ENCODE measurements at regions not wholly inside any gene's neighbourhood (a gene's known extent, or its start where the extent isn't known, plus 50 kb on each side); places are given as distances from the start of the nearest gene placed in this dataset.
"Not testable (repeated sequence)": the region's sequence is repeated elsewhere in the genome, so short reads cannot be mapped to it uniquely, and the experiment has no call there.

DNA sequence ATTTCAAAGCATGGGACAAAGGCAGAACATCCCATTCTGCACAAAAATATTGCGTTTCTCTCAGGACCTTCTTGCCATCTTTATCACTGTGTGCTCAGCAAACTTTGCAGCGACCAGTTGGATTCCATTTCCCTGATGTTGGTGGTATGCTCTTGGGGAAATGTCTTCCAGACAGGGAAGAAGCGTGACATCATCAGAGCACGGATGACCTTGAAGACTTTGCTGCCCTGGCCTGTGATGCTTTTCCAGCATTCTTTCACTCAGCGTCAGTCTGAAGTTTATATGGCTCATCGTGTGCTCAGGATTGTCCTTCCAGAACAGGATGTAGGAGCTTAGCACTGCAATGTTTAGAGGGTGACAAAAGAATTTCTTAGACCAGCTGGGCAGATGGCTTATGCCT is 131.4 kb upstream of the F3 start:
- peak; percentile 93 for DNase-seq (ENCODE audit: low read depth)

DNA sequence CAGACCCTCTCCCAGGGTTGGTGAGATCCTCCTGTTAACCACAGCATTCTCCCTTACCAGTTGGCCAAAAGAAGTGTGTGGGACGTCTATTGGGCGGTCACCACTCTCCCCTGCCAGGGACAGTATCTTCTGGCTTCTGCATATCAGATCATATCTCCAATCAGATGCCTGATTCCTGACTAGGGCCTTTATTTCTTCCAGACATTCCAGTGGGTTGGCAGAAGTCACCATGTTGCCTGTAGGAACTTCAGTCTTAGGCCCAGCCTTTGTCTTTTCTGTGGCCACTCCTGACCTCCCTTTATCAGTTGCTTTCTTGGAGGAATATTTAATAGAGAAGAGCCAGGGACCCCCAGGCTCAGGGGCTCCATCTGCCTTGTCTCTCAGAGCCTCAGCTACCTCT is 130.4 kb upstream of the F3 start:
- no peak for DNase-seq (ENCODE audit: low read depth)

DNA sequence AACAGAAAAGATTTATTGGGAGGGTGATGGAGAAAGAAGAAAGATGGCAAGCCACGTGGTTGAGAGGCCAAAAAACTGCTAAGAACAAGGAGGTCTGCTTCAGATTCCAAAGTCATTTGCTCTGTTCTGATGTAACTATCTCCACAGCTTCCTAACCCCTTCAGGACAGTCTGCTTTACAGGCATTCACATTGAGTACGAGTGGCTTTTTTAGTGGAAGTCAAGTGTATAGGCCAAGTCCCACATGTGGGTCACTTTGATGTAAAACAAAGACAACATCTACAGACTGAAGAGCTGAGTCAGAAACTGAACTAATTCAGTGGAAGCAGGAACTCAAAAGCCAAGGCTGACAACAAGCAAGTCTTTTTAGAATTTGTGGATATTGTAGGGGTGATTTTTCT is 128.7 kb upstream of the F3 start:
- no peak for DNase-seq (ENCODE audit: low read depth)

DNA sequence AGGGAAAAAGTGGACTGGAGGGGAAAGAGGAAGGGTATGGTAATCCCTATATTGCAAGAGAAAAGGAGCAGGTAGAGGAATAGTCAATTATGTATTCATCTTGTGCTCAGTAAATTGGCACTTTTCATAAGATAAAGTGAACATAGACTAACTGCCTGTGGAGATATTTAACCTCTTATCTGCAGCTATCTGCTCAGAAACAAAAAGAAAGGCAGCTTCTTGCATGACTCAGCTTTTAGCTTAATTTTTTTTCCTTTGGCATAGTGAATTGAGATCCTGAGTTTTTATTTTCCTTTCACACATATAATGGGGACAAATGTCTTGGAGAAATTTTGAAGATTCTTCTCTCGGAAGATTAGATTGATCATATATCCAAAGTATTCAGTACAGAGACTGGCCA is 127.6 kb upstream of the F3 start:
- peak; percentile 50 for DNase-seq (ENCODE audit: low read depth)

DNA sequence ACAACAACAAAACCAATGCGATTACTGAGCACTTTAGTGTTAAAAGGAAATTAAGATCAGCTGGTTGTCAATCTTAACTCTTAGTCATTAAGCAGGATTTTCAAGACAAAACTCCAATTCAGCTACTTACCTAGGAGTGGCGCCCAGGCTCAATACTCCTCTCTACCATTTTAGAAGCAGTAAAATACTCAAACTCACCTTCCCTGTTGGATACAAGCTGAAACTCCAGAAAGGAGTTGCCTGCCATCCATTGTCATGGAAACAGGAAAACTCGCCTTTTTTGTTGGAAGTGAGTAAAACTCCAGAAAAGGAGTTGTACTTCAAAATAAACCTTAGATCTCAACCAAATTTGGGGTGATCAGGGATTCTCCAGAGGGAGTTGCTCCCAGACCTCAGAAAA is 127.0 kb upstream of the F3 start:
- DNase-seq (ENCODE audit: low read depth), result no peak

DNA sequence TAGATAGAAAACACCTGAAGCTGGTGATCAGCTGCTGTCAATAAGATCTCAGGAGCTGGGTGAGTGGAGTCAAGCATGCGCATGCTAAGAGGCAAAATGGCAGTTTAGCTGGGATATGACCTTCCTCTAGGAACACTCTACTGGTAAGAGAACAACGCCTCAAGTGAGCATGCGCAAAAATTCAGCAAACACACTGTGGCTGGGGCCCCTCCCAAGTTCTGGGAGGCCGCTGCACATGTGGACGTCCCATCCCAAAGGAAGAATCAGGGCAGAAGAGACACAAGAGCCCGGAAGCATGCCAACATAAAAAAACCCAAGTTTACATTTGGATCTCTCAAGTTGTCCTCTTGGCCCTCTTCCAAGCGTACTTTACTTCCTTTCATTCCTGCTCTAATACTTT is 126.3 kb upstream of the F3 start:
- DNase-seq (ENCODE audit: low read depth), result no peak

DNA sequence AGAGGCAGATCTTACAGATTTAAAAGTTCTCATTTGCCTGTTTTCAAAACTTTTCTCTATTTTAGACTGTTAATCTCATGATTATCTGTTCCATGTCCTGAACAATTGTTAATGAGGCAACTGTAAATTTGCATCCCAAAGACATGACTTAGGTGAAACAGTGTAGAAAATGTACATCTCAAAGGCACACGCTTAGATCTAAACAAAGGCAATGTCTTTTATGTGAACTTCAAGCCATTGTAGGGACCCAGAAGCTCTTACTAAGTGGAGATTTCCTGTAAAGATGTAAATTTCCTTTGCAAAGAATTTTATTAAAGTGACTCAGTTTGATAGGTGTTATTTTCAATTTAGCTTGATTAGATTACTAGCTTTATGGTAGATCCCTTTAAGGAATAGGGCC is 125.2 kb upstream of the F3 start:
- no peak for DNase-seq (ENCODE audit: low read depth)

DNA sequence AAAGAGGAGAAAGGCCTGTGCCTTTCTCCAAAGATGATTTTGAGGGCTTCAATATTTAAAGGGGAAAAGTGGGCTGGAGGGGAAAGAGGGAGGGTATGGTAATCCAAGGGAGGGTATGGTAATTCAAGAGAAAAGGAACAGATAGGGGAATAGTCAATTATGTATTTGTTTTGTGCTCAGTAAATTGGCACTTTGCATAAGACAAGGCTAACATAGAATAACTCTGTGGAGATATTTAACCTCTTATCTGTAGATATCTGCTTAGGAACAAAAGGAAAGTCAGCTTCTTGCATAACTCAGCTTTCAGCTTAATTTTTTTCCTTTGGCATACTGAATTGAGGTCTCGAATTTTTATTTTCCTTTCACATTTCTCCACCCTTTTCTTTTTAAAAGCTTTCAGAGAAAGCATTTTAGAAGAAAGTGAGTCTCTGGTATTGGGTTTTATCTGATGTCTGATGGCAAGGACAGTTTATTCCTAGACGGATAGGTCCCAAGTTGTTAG is 119.9 kb upstream of the F3 start:
- peak; percentile 37 for DNase-seq (ENCODE audit: low read depth)

DNA sequence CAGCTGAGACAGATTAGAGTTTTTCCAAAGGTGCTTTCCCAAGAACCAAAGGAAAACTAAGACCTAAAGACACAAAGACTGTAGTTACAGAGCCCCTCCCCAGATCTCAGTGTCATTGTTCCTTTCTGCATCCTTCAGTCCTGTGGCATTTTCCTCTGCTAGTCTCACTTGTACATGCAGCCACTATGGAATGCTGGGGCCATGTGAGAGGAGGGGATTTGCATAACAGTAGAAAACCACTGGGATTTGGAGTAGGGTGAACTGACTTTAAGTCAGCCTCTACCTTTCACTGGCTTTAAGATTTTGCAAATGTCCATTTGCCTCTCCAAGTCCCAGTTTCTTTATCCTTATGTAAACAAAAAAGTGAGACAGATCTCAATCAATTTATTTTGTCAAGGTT is 119.4 kb upstream of the F3 start:
- no peak for DNase-seq (ENCODE audit: low read depth)

DNA sequence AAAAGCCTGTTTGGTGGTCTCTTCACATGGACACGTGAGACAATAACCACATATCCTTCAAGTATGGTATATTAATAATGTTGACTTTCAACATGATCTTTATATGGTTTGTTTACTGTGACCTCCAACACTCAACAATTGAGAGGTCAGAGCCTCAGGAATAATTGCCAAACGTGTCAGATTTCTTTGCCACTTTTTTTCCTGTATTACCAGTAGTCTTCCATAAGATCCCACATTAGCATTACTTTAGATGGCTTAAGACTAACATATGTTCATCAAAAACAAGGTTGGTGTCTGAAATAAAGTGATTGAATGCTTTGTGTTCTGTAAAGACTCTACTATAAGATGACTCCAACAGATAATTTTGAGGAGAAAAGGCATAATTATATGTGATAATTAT is 118.7 kb upstream of the F3 start:
- DNase-seq (ENCODE audit: low read depth), result no peak

DNA sequence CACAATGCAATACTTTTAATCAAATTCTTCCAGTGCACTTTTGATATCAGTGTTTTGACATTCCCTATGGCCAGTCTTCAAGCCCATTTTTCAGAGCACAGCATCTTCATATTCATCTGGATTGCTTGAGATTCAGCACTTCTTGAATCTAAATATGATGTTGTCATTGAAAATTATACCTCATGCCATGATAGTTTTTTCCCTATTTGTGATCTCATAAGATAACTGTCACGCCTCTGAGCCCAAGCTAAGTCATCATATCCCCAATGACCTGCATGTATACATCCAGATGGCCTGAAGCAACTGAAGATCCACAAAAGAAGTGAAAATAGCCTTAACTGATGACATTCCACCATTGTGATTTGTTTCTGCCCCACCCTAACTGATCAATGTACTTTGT is 117.6 kb upstream of the F3 start:
- DNase-seq (ENCODE audit: low read depth), result not testable (repeated sequence)

DNA sequence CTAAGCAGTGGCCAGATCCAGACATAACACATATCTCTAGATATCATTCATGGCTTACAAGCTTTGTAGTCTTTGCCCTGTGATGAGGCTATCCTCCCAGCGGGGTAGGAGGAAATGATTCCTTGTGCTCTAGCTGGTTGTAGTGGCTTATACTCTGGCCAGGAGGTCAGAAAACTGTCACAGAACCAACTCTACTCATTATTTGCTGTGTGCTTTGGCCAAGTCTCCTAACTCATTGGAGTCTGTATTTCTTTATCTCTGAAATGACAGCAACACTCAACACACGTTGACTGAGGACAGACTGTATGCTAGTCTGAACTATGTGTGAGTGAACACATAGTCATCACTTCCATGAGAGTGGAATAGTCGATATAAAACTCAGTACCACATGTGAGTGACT is 116.7 kb upstream of the F3 start:
- peak; percentile 55 for DNase-seq (ENCODE audit: low read depth)

DNA sequence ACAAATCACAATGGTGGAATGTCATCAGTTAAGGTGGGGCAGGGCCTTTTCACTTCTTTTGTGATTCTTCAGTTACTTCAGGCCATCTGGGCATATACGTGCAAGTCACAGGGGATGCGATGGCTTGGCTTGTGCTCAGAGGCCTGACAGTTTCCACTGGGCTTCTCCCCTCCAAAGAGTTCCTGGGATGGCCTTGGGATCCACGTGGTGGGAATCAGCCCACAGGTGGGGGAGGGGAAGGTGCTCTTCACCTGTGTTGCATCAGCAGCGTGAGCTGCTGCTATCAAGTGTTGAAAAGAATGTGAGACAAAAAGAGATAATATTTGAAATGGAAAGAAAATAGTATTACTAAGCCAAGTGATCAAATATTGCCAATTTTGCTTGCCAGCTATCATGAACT is 116.2 kb upstream of the F3 start:
- DNase-seq (ENCODE audit: low read depth), result not testable (repeated sequence)

DNA sequence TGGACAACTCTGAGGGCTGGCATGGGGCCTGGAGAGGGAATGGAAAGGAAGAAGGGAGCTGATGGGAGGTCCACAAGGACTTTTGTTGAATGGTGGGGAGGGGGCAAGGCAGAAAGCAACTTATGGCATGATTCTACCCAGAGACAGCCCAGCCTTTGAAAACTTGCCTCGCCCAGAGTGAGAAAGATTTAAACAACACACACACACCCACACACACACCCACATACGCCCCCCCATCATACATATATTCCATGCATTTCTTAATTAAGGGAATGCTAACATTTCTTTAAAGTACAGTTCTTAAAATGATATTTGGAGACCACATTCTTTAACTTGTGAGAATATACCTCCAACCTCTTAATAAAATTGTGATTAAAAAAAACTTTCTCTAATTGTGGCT is 115.4 kb upstream of the F3 start:
- no peak for DNase-seq (ENCODE audit: low read depth)

DNA sequence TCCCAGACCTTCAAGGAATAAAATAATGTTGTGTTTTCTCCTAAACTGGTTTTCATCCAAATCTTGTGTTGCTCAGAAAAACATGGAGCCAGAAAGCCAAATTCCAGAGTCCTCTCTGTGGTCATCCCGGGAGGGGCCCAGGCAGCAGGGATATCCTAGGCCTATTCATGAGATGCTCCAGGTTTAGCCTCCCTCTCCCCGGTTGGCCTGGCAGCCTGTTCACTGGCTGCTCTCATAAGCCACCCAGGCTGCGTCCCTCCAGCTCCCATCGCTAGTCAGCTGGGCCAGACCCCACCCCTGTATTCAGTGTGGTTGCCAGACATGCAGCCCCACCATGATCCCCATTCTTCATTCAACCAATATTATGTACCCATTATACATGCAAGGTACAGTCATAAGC is 113.4 kb upstream of the F3 start:
- no peak for DNase-seq (ENCODE audit: low read depth)

DNA sequence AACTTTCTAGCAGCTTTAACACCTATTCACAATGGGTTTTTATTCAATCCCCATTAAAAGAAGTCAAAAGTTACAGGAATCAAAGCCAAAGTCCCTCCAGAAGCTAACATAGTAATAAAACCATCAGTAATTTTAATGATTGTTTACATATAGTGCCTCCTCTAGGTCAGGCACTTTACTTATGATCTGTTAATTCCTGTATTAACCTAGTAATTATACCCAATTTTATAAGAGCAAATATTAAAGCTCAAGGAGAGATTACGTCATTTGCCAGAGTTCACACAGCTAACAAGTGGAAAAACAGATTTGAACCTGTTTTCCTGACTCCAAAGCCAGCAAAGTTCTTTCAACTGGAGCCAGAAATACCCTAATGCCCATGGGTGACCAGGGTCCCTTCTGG is 112.9 kb upstream of the F3 start:
- no peak for DNase-seq (ENCODE audit: low read depth)

DNA sequence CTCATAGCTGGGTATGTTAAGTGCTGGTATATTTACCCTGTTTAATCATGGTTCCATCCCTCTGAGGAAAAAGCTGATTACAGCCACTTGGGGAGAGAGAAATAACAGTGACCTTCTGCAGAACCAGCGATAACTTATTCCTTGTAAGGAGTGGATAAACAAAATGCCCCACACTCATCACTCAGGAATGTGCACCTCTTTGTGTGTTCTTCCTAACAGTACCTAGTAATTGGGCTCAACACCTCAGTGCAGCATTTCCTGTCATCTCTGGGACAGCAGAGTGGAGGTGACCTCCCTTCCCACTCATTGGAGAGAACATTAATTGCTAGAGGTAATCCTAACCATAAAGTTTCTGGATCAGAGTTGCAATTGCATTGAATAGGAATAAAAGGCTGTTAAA is 112.5 kb upstream of the F3 start:
- peak; percentile 78 for DNase-seq (ENCODE audit: low read depth)

DNA sequence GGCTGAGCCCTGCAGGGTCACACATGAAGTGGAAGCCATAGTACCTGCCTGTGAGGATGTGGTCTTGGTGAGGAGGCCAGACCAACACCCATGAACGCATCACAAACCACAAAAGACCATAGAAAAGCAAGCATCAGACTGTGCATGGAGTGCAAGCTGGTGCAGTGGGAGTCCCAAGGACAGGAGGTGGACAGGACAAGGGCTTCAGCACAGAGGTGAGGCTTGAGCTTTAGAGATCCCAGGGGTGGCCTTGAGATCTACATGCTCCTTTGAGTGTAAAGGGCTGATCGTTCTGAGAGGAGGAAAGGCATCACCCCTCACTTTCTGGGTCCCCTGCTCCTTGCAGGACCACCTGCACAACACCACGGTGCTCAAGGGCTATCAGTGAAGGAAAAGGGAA is 111.9 kb upstream of the F3 start:
- no peak for DNase-seq (ENCODE audit: low read depth)

DNA sequence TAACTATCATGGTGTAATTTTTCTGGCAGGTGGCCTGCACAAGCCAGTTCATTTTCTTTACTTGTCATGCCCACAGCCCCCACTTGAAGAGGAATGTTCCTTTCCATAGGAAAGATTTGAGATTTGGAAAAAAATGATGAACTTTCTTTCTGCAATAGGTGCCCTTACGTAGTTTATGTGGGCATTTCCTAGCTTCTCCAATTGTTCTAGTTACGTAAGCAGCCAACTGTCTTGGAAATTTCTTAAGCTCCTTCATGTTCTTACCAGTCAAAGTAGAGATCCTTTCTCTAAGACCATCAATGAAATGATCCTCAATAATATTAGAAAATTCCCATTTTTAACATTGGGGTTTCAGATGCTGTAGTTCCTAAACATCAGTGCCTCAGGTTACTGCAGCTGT is 109.5 kb upstream of the F3 start:
- no peak for DNase-seq (ENCODE audit: low read depth)

DNA sequence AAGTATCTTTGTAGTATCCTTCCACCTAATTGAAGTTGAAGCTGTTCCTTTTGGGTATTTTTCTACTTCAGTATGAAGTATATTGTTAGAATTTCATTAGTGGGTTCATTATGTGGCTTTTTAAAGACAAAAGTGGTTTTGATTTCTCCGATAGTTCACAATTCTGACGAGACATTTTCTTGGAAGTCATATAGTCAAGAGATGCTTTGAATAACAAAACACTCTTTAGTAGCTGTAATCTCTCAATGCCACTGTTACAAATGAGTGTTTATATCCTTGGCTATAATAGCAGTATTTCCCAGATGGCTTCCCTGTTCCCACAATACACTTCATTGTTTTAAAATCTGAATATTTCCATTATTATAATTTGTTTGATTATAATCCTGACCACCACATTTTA is 108.7 kb upstream of the F3 start:
- DNase-seq (ENCODE audit: low read depth), result no peak

DNA sequence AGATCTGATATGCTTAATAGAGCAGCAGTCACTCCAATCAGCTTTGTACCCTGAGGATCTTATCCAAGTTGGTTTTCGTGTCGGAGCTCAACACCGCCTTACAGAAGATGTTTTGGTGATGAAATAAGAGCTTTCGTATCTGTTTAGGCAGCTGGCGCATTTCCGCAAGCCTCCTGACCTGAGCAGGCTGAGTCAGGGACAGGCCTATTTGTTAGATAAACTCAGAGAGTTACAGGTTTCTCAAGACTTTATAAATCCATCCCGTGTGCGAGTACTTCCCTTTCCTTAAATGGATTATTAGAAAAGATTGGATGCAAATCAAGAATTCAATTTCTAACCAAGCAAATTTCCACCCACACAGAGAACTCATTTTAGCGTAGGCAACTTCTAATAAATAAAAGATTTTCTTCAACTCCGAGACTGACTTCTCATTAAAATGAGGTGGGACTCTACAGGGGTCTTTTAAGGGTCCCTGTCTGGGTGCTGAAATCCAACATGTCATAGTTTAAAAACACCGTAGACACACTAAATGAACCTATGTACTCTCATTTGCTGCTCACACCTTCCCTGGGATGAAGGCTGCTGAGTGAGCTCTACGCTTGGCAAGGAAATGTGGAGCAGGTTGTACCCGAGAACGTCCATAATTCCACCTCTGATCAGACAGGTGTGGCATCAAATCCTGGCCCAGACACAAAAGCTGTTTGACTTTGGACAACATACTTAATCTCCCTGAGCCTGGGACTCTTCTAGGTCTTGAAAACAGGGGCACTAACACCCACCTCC is 106.9 kb upstream of the F3 start:
- DNase-seq (ENCODE audit: low read depth), result peak; percentile 100

DNA sequence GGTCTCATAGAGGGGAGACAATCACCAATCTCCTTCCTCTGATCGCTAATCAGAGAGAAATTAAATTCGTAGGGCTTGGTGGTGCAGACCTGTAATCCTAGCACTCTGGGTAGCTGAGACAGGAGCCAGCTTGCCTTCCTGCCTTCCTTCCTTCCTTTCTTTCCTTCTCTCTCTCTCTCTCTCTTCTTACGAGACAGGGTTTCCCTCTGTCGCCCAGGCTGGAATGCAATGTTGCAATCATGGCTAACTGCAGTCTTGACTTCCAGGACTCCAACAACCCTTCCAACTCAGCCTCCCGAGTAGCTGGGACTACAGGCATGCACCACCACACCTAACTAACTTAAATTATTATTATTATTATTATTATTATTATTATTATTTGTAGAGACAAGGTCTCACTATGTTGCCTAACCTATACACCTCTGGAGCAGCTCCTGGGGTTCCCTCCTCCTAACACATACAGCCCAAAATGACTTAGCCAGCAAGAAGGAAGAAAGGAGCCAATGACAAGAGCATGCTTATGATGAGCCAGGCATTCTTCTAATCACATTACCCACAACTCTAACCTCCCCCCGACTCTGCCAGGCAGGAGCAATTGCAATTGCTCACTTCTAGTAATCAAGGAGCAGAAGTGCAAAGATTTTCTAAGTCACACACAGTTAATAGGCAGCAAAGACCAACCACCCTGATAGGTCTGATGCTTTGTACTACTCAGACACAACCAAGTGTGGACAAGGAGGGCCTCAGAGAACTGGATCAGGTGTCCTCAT is 105.4 kb upstream of the F3 start:
- DNase-seq (ENCODE audit: low read depth), result peak; percentile 76

DNA sequence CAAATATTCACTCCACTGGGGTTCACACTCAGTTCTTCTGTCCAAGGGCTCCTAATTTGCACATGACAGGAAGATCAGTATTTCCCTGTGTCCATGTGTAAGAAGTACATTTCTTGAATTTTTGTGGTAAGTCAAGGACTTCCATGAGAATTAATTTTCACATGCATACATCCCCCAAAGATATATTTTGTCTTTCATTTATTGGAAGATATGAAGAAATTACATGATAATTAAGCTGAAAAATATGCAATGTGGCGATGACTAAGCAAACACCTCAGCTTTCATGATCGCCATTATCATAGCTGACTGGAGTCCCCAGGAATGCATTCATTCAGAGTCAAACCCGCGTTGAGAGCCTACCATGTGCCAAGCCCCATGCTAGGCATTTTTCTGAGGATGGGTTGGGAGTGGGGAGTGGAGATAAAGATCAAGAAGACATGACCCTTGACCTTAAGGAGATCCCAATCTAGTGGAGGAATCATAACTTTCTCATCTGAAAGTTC is 104.6 kb upstream of the F3 start:
- DNase-seq (ENCODE audit: low read depth), result peak; percentile 91

Measured in amniotic epithelial cell (primary cell).